ENCODE measurements at regions not wholly inside any gene's neighbourhood (a gene's known extent, or its start where the extent isn't known, plus 50 kb on each side); places are given as distances from the start of the nearest gene placed in this dataset.

GRCh38 chr20:16863303-16863702 lies 115.1 kb downstream of the OTOR start:
- TF ChIP-seq CTCF (conservative IDR thresholded peaks at IDR 0.05) (no peak), ZFX (IDR thresholded peaks at IDR 0.05) (no peak)
